ENCODE measurements at regions not wholly inside any gene's neighbourhood (a gene's known extent, or its start where the extent isn't known, plus 50 kb on each side); places are given as distances from the start of the nearest gene placed in this dataset.

DNA sequence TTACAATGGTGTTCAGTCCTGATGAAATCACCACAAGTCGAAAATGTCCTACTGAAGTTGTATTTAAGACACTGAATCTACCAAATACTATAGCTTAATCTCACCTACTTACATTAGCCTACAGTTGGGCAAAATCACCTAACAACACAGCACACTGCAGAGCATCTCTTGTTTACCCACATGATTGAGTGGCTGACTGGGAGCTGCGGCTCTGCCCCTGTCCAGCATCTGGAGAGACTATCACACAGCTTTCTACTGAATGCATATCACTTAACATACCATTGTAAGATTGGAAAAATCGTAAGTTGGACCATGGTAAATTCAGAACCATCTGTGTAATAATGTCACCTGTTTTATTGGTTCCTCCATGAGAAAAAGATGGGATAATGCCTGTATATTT lies 1083.2 kb upstream of the PCDH7 start:
- TF ChIP-seq, protein P1, sequence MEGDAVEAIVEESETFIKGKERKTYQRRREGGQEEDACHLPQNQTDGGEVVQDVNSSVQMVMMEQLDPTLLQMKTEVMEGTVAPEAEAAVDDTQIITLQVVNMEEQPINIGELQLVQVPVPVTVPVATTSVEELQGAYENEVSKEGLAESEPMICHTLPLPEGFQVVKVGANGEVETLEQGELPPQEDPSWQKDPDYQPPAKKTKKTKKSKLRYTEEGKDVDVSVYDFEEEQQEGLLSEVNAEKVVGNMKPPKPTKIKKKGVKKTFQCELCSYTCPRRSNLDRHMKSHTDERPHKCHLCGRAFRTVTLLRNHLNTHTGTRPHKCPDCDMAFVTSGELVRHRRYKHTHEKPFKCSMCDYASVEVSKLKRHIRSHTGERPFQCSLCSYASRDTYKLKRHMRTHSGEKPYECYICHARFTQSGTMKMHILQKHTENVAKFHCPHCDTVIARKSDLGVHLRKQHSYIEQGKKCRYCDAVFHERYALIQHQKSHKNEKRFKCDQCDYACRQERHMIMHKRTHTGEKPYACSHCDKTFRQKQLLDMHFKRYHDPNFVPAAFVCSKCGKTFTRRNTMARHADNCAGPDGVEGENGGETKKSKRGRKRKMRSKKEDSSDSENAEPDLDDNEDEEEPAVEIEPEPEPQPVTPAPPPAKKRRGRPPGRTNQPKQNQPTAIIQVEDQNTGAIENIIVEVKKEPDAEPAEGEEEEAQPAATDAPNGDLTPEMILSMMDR (IDR thresholded peaks at IDR 0.05; ENCODE audit: low read depth, low read length, missing control alignments): no peak
- in situ Hi-C loops (cut with HindIII; ENCODE audit: low sequenced_read_pairs): no loop called here
- no peak overlapping the region for H3K4me3 ChIP-seq (ENCODE audit: low read depth, low read length)
- no peak for DNase-seq (ENCODE audit: low read depth)

DNA sequence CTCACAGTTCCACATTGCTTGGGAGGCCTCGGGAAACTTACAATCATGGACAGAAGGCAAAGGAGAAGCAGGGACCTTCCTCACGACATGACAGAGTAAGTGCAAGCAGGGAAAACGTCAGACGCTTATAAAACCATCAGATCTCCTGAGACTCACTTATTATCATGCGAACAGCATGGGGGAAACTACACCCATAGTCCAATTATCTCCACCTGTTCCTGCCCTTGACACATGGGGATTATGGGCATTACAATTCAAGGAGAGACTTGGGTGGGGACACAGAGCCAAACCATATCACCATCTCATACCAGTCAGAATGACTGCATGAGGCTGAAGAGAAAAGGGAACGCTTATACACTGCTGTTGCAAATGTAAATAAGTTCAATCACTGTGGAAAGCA lies 1066.9 kb upstream of the PCDH7 start:
- DNase-seq (ENCODE audit: low read depth): no peak
- in situ Hi-C loops (cut with HindIII; ENCODE audit: low sequenced_read_pairs): no loop called here
- TF ChIP-seq, protein P1 (IDR thresholded peaks at IDR 0.05; ENCODE audit: low read depth, low read length, missing control alignments): no peak
- no peak overlapping the region for H3K4me3 ChIP-seq (ENCODE audit: low read depth, low read length)

DNA sequence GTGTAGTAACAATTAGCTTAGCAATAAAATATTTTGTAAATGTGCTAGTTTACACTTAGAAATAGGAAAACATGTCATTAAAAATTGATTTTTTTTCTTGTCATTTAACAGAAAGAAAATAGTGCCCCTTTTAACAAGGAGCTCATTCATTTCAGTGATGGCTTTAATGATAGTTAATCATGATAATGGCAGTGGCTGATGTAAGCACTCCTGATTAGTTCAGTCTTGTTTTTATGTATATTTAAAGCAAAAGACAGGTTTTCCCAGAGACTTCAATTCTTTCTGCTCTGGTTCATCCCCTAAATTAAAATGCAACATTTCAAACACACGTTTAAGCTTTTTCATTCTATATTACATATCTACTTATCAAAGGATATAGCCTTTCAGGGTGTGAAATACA lies 1039.5 kb upstream of the PCDH7 start:
- TF ChIP-seq, protein P1 (IDR thresholded peaks at IDR 0.05; ENCODE audit: low read depth, low read length, missing control alignments): no peak
- no peak overlapping the region for H3K4me3 ChIP-seq (ENCODE audit: low read depth, low read length)
- in situ Hi-C loops (cut with HindIII; ENCODE audit: low sequenced_read_pairs): no loop called here
- no peak for DNase-seq (ENCODE audit: low read depth)

DNA sequence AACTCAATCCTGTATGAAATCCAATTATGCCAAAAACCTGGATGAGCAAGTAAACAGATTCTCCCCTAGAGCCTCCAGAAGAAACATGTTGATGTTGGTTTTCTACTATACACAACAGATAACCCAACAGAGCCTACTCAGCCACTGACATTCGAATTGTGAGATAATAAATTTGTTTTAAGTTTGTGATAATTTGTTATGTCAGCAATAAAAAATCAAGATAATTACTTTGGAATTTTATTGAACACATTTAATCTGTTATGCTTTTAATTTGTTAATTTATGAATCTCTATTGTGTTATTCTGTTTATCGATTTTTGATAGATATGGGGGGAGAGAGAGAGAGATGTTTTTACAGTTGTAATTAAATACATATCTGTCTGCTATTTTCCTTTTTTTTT lies 1016.1 kb upstream of the PCDH7 start:
- TF ChIP-seq, protein P1 (IDR thresholded peaks at IDR 0.05; ENCODE audit: low read depth, low read length, missing control alignments): no peak
- no peak for DNase-seq (ENCODE audit: low read depth)
- H3K4me3 ChIP-seq (ENCODE audit: low read depth, low read length): no peak overlapping the region
- in situ Hi-C loops (cut with HindIII; ENCODE audit: low sequenced_read_pairs): no loop called here

DNA sequence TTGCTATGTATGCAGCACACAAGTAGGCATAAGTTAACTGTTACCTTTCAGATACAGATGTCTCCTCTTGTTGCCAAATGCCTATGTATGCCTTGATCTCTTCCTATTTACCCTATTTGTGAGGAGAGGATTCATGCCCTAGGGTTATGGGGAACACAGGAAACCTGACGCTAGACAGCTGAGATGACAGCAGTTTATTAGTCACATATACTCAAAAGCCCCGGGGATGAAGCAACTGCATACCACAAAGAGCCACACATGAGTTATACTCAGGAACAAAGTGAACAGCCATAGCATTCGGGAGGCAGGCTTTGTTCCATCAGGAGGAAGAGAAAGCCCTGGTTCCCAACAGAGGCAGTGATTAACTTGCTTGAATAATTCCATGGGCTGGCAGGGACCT lies 1011.7 kb upstream of the PCDH7 start:
- no peak overlapping the region for H3K4me3 ChIP-seq (ENCODE audit: low read depth, low read length)
- in situ Hi-C loops (cut with HindIII; ENCODE audit: low sequenced_read_pairs): no loop called here
- no peak for DNase-seq (ENCODE audit: low read depth)
- TF ChIP-seq, protein P1 (IDR thresholded peaks at IDR 0.05; ENCODE audit: low read depth, low read length, missing control alignments): no peak

DNA sequence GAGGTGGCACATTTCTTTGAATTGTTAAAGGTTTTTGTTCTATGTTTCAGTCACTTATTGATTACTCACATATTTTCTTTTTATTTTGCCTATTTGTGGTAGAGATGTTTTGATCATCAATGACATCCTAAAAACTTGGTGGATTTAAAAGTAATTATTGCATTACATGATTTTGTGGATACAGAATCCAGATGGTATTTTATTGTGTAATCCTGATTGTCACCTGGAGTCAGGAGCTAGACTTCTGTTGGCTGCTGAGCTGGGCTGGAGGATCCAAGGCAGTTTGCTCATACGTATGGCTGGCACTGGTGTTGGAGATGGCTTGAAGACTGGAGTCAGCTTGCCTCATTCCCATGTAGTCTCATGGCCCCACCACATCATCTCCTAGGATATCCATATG lies 1009.6 kb upstream of the PCDH7 start:
- no peak for DNase-seq (ENCODE audit: low read depth)
- in situ Hi-C loops (cut with HindIII; ENCODE audit: low sequenced_read_pairs): no loop called here
- TF ChIP-seq, protein P1 (IDR thresholded peaks at IDR 0.05; ENCODE audit: low read depth, low read length, missing control alignments): no peak
- H3K4me3 ChIP-seq (ENCODE audit: low read depth, low read length): no peak overlapping the region

DNA sequence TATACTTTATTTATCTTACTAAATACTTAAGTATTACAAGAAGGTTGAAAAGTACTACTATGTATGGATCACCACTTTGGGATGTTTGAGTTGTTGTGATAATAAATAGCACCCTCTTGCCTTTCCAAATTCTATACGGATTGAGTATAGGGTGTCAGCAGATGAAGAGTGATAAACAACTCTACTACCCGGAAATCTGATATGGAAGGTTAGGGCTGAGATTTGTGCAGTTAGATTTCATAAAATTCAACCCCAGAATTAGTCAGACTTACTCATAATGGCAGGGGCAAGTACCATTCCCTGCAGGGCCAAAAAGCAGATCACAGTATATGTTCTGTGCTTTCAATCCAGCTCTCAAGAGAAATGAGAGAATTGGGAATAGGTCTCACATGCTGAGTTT lies 1008.9 kb upstream of the PCDH7 start:
- TF ChIP-seq, protein P1 (IDR thresholded peaks at IDR 0.05; ENCODE audit: low read depth, low read length, missing control alignments): no peak
- in situ Hi-C loops (cut with HindIII; ENCODE audit: low sequenced_read_pairs): no loop called here
- DNase-seq (ENCODE audit: low read depth): no peak
- H3K4me3 ChIP-seq (ENCODE audit: low read depth, low read length): no peak overlapping the region

All from astrocyte of the cerebellum (primary cell).